ENCODE measurements at regions not wholly inside any gene's neighbourhood (a gene's known extent, or its start where the extent isn't known, plus 50 kb on each side); places are given as distances from the start of the nearest gene placed in this dataset.
"Not testable (repeated sequence)": the region's sequence is repeated elsewhere in the genome, so short reads cannot be mapped to it uniquely, and the experiment has no call there.

GRCh38 chr2:185667452-185667851 lies 71.2 kb upstream of the FSIP2 start:
- no peak for TF ChIP-seq POLR2A (IDR thresholded peaks at IDR 0.05; ENCODE audit: low read depth, low read length)
- FAIRE-seq (no peak), DNase-seq (ENCODE audit: insufficient read length, low spot score) (no peak)

- DNase-seq (ENCODE audit: insufficient read length, low spot score) (no peak), FAIRE-seq (peak; percentile 57)
- TF ChIP-seq POLR2A (IDR thresholded peaks at IDR 0.05; ENCODE audit: low read depth, low read length), result no peak
Observed at GRCh38 chr2:185668710-185669109, 69.9 kb upstream of the FSIP2 start.

GRCh38 chr2:185674232-185674631 lies 64.4 kb upstream of the FSIP2 start:
- FAIRE-seq (no peak), DNase-seq (ENCODE audit: insufficient read length, low spot score) (no peak)
- TF ChIP-seq POLR2A (IDR thresholded peaks at IDR 0.05; ENCODE audit: low read depth, low read length), result no peak

- peak; percentile 70 for FAIRE-seq
Observed at GRCh38 chr2:185676316-185676715, 62.3 kb upstream of the FSIP2 start.

GRCh38 chr2:185687001-185687400 lies 51.6 kb upstream of the FSIP2 start:
- FAIRE-seq; DNase-seq (ENCODE audit: insufficient read length, low spot score): not testable (repeated sequence)

More at GRCh38 chr2:185676316-185676715, 62.3 kb upstream of the FSIP2 start:
- no peak for DNase-seq (ENCODE audit: insufficient read length, low spot score)
- no peak for TF ChIP-seq POLR2A (IDR thresholded peaks at IDR 0.05; ENCODE audit: low read depth, low read length)

GRCh38 chr2:185687967-185688366 lies 50.6 kb upstream of the FSIP2 start:
- DNase-seq (ENCODE audit: insufficient read length, low spot score) (no peak), FAIRE-seq (no peak)
- no peak for TF ChIP-seq POLR2A (IDR thresholded peaks at IDR 0.05; ENCODE audit: low read depth, low read length)
